NCI-H524 treated with DMSO at 0.1 percent for 48 hours (cell line): ENCODE measurements at regions not wholly inside any gene's neighbourhood (a gene's known extent, or its start where the extent isn't known, plus 50 kb on each side); places are given as distances from the start of the nearest gene placed in this dataset.

Source experiments
- DNase-seq: peaks from one replicate; lab custom pipeline; 2025; lab: John Stamatoyannopoulos, UW

- DNase-seq, result no peak
Observed at GRCh38 chr9:73655363-73655762, 503.7 kb downstream of the ANXA1 start.

- no peak for DNase-seq
Observed at GRCh38 chr9:73655831-73656230, 504.2 kb downstream of the ANXA1 start.

GRCh38 chr9:73665253-73665652 is 513.6 kb downstream of the ANXA1 start:
- no peak for DNase-seq

GRCh38 chr9:73667749-73668148 is 516.1 kb downstream of the ANXA1 start:
- DNase-seq, result no peak

- no peak for DNase-seq
Observed at GRCh38 chr9:73680831-73681230, 529.2 kb downstream of the ANXA1 start.

GRCh38 chr9:73682789-73683188 is 531.1 kb downstream of the ANXA1 start:
- DNase-seq, result no peak

GRCh38 chr9:73683862-73684591 is 532.4 kb downstream of the ANXA1 start:
- DNase-seq, result no peak

- no peak for DNase-seq
Observed at GRCh38 chr9:73684601-73685000, 532.9 kb downstream of the ANXA1 start.

GRCh38 chr9:73685786-73686185 is 534.1 kb downstream of the ANXA1 start:
- no peak for DNase-seq

- DNase-seq, result no peak
Observed at GRCh38 chr9:73689051-73689870, 537.6 kb downstream of the ANXA1 start.

- DNase-seq, result no peak
Observed at GRCh38 chr9:73701415-73702057, 549.9 kb downstream of the ANXA1 start.

GRCh38 chr9:73714294-73714693 is 562.6 kb downstream of the ANXA1 start:
- DNase-seq, result no peak

- no peak for DNase-seq
Observed at GRCh38 chr9:73715591-73715990, 563.9 kb downstream of the ANXA1 start.

GRCh38 chr9:73719660-73720059 is 568.0 kb downstream of the ANXA1 start:
- no peak for DNase-seq

- no peak for DNase-seq
Observed at GRCh38 chr9:73720601-73721000, 568.9 kb downstream of the ANXA1 start.

GRCh38 chr9:73736270-73736669 is 584.6 kb downstream of the ANXA1 start:
- DNase-seq, result no peak

- no peak for DNase-seq
Observed at GRCh38 chr9:73738741-73739530, 587.3 kb downstream of the ANXA1 start.

GRCh38 chr9:73741316-73741715 is 589.7 kb downstream of the ANXA1 start:
- DNase-seq, result no peak

GRCh38 chr9:73742412-73742811 is 590.7 kb downstream of the ANXA1 start:
- no peak for DNase-seq

GRCh38 chr9:73743826-73744225 is 592.2 kb downstream of the ANXA1 start:
- DNase-seq, result no peak

GRCh38 chr9:73745598-73745997 is 593.9 kb downstream of the ANXA1 start:
- no peak for DNase-seq

- DNase-seq, result no peak
Observed at GRCh38 chr9:73753171-73753570, 601.5 kb downstream of the ANXA1 start.
